Large intestine (tissue), 3 donors: ENCODE measurements at regions not wholly inside any gene's neighbourhood (a gene's known extent, or its start where the extent isn't known, plus 50 kb on each side); places are given as distances from the start of the nearest gene placed in this dataset.

Experiments
- DNase-seq, 2 donors: peaks; one replicate each; pipeline versions ENCODE4 v3.0.0 to v3.0.0-alpha.2; 2013
- H3K27ac ChIP-seq: one replicate; pipeline ENCODE4 v1.5.1; 2013; ENCODE audit warnings: low read length
- H3K27me3 ChIP-seq: 2 replicates; pipeline ENCODE4 v1.6.1; 2013; ENCODE audit warnings: low read length; ENCODE audit not compliant: control insufficient read depth, insufficient read depth
- H3K36me3 ChIP-seq: 2 replicates; pipeline ENCODE4 v1.6.1; 2013; ENCODE audit warnings: low read length; ENCODE audit not compliant: control insufficient read depth, insufficient read depth
- H3K4me1 ChIP-seq: one replicate; pipeline ENCODE4 v1.6.1; 2013; ENCODE audit warnings: low read length; ENCODE audit not compliant: control insufficient read depth, insufficient read depth
- H3K4me3 ChIP-seq: one replicate; pipeline ENCODE4 v1.5.1; 2013; ENCODE audit warnings: low read length
- H3K9me3 ChIP-seq: one replicate; pipeline ENCODE4 v1.6.1; 2013; ENCODE audit warnings: mild to moderate bottlenecking, low read depth, low read length, moderate library complexity; ENCODE audit not compliant: control insufficient read depth
- WGBS: methylation state at CpG from one replicate; pipeline ENCODE4 v1.1.5; 2013; ENCODE audit warnings: low lambda C conversion rate; ENCODE audit not compliant: insufficient coverage; 5-methylcytosine and 5-hydroxymethylcytosine counted together

DNA sequence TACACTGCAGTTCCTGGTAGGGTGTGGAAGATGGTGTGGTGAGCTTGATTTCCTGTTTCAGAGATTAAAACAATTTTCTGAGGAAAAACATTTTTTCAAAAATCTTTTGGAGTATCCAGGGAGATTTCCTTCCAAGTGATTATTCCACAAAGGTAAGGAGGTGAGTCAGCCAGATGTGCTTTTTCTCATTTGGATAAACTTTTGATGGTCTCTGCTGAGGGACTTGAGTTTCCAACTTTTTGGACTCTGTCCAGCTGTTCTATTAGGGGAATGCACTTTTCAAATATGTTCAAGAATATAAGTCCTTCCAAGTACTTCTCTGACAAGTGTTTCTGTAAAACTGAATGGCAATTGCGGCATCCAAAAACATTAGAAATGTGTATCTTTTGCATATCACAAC is 628.8 kb upstream of the ADAMTS5 start:
- WGBS, result 100% methylated on average over 1 of the region's 1 CpG
- Histone ChIP-seq H3K27me3 (no peaks in the 10 kb centered on the region), H3K27ac (no peak overlapping the region), H3K36me3 (no peaks in the 10 kb centered on the region), H3K4me1 (no peaks in the 10 kb centered on the region), H3K4me3 (no peak overlapping the region), H3K9me3 (no peaks in the 10 kb centered on the region)
- no peak for DNase-seq

DNA sequence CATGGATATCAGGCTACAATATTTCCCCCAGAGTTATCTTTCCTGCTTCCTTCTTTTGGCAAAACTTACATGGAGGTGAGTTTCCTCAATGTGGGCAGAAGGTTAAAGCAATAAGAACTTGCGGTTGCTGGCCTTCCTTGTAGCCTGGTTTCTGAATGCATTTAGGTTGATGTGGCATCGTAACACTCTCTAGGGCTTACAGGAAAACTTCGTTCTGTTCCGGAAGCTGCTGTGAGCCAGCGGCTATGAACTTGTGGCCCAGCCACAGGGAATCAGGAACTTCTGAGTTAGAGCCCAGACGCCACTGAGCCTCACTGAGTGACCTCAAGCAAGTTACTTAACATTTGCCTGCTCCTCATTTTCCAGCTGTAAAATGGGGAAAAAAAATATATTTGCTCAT is 623.4 kb upstream of the ADAMTS5 start:
- no peaks in the 10 kb centered on the region for H3K36me3 ChIP-seq
- H3K9me3 ChIP-seq, result no peaks in the 10 kb centered on the region
- no peak for DNase-seq
- H3K27me3 ChIP-seq, result no peaks in the 10 kb centered on the region
- no peak overlapping the region for H3K27ac ChIP-seq
- WGBS, result no CpG with 5 or more reads among the region's 6 CpGs
- H3K4me1 ChIP-seq, result no peaks in the 10 kb centered on the region
- H3K4me3 ChIP-seq, result no peak overlapping the region

- no peaks in the 10 kb centered on the region for H3K36me3 ChIP-seq
- no peak overlapping the region for H3K27ac ChIP-seq
- DNase-seq, result no peak
- no peaks in the 10 kb centered on the region for H3K9me3 ChIP-seq
- H3K27me3 ChIP-seq, result no peaks in the 10 kb centered on the region
- H3K4me1 ChIP-seq, result no peaks in the 10 kb centered on the region
- H3K4me3 ChIP-seq, result no peak overlapping the region
- no CpG with 5 or more reads among the region's 3 CpGs for WGBS
Measured at GRCh38 chr21:27589781-27590180, 622.9 kb upstream of the ADAMTS5 start.

- WGBS, result 97% methylated on average over 7 of the region's 10 CpGs
- Histone ChIP-seq H3K27ac (no peak overlapping the region), H3K4me3 (no peak overlapping the region), H3K27me3 (no peaks in the 10 kb centered on the region), H3K9me3 (no peaks in the 10 kb centered on the region), H3K4me1 (no peaks in the 10 kb centered on the region), H3K36me3 (no peaks in the 10 kb centered on the region)
- DNase-seq, result no peak
Measured at GRCh38 chr21:27586986-27587385, 620.1 kb upstream of the ADAMTS5 start.

GRCh38 chr21:27586326-27586725 is 619.4 kb upstream of the ADAMTS5 start:
- Histone ChIP-seq H3K36me3 (no peaks in the 10 kb centered on the region), H3K4me3 (no peak overlapping the region), H3K9me3 (no peaks in the 10 kb centered on the region), H3K4me1 (no peaks in the 10 kb centered on the region), H3K27ac (no peak overlapping the region), H3K27me3 (no peaks in the 10 kb centered on the region)
- DNase-seq, result no peak
- WGBS, result 92% methylated on average over 2 of the region's 3 CpGs

GRCh38 chr21:27584256-27584655 is 617.4 kb upstream of the ADAMTS5 start:
- no peaks in the 10 kb centered on the region for H3K4me1 ChIP-seq
- no peaks in the 10 kb centered on the region for H3K27me3 ChIP-seq
- H3K9me3 ChIP-seq, result no peaks in the 10 kb centered on the region
- no peak for DNase-seq
- no CpG with 5 or more reads among the region's 1 CpG for WGBS
- H3K4me3 ChIP-seq, result no peak overlapping the region
- no peak overlapping the region for H3K27ac ChIP-seq
- no peaks in the 10 kb centered on the region for H3K36me3 ChIP-seq

DNA sequence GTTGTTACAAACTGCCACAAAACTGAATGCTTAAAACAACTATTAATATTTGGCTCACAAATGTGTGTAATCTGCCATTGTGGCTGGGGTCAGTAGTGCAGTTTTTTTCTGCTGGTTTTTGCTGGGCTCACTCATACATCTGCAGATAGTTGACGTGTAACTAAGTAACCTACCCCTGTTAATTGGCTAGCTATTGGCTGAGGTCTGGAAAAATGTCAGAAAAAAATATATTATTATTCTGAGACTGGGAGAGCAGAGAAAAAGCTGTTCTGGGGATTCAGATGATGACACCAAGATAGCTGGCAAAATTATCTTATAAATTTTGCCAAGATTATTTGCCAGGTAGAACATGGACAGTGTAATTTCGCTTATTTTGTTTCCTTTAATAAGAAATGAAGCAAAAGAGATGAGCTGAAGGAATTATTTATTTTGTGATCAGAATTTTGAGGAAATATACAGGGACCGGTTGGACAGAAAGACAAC is 616.1 kb upstream of the ADAMTS5 start:
- Histone ChIP-seq H3K4me3 (no peak overlapping the region), H3K27me3 (no peaks in the 10 kb centered on the region), H3K27ac (no peak overlapping the region), H3K4me1 (no peaks in the 10 kb centered on the region), H3K9me3 (no peaks in the 10 kb centered on the region), H3K36me3 (no peaks in the 10 kb centered on the region)
- 94% methylated on average over 2 of the region's 3 CpGs for WGBS
- no peak for DNase-seq

GRCh38 chr21:27582246-27582947 is 615.5 kb upstream of the ADAMTS5 start:
- Histone ChIP-seq H3K4me1 (no peaks in the 10 kb centered on the region), H3K27ac (no peak overlapping the region), H3K4me3 (no peak overlapping the region), H3K27me3 (no peaks in the 10 kb centered on the region), H3K36me3 (no peaks in the 10 kb centered on the region), H3K9me3 (no peaks in the 10 kb centered on the region)
- 100% methylated on average over 1 of the region's 2 CpGs for WGBS
- no peak for DNase-seq

GRCh38 chr21:27581168-27581567 is 614.3 kb upstream of the ADAMTS5 start:
- no CpG with 5 or more reads among the region's 4 CpGs for WGBS
- DNase-seq, result no peak
- no peaks in the 10 kb centered on the region for H3K36me3 ChIP-seq
- no peak overlapping the region for H3K27ac ChIP-seq
- no peak overlapping the region for H3K4me3 ChIP-seq
- H3K4me1 ChIP-seq, result no peaks in the 10 kb centered on the region
- no peaks in the 10 kb centered on the region for H3K9me3 ChIP-seq
- no peaks in the 10 kb centered on the region for H3K27me3 ChIP-seq

- no peak for DNase-seq
- Histone ChIP-seq H3K27me3 (no peaks in the 10 kb centered on the region), H3K4me1 (no peaks in the 10 kb centered on the region), H3K27ac (no peak overlapping the region), H3K36me3 (no peaks in the 10 kb centered on the region), H3K9me3 (no peaks in the 10 kb centered on the region), H3K4me3 (no peak overlapping the region)
- 100% methylated on average over 1 of the region's 1 CpG for WGBS
Measured at GRCh38 chr21:27580276-27580675, 613.4 kb upstream of the ADAMTS5 start.

GRCh38 chr21:27578741-27579265 is 611.9 kb upstream of the ADAMTS5 start:
- no CpG with 5 or more reads among the region's 6 CpGs for WGBS
- Histone ChIP-seq H3K36me3 (no peaks in the 10 kb centered on the region), H3K9me3 (no peaks in the 10 kb centered on the region), H3K27ac (no peak overlapping the region), H3K27me3 (no peaks in the 10 kb centered on the region), H3K4me3 (no peak overlapping the region), H3K4me1 (no peaks in the 10 kb centered on the region)
- no peak for DNase-seq
